Stomach smooth muscle (tissue), 2 donors: ENCODE measurements at regions not wholly inside any gene's neighbourhood (a gene's known extent, or its start where the extent isn't known, plus 50 kb on each side); places are given as distances from the start of the nearest gene placed in this dataset.
"Not testable (repeated sequence)": the region's sequence is repeated elsewhere in the genome, so short reads cannot be mapped to it uniquely, and the experiment has no call there.

ENCODE experiments used
- H3K27ac ChIP-seq: one replicate; pipeline ENCODE4 v1.7.0; 2013; ENCODE audit warnings: mild to moderate bottlenecking, low read length, inconsistent platforms
- H3K27me3 ChIP-seq, 2 donors: one replicate each; pipeline ENCODE4 v1.7.0; 2013; ENCODE audit warnings: low read length in 2 of 2; ENCODE audit not compliant: insufficient read depth in 2 of 2, control insufficient read depth in 1 of 2
- H3K36me3 ChIP-seq, 2 donors: one replicate each; pipeline ENCODE4 v1.7.0; 2013; ENCODE audit warnings: low read length in 2 of 2; ENCODE audit not compliant: control insufficient read depth in 2 of 2, insufficient read depth in 2 of 2
- H3K4me1 ChIP-seq: one replicate; pipeline ENCODE4 v1.7.0; 2013; ENCODE audit warnings: low read length; ENCODE audit not compliant: control insufficient read depth, insufficient read depth
- H3K4me3 ChIP-seq, 2 donors: one replicate each; pipeline ENCODE4 v1.7.0; 2013; ENCODE audit warnings: low read length in 2 of 2
- H3K9ac ChIP-seq, 2 donors: one replicate each; pipeline ENCODE4 v1.7.0; 2013; ENCODE audit warnings: low read length in 2 of 2, mild to moderate bottlenecking in 1 of 2
- H3K9me3 ChIP-seq, 2 donors: one replicate each; pipeline ENCODE4 v1.7.0; 2013; ENCODE audit warnings: low read length in 2 of 2; ENCODE audit not compliant: control insufficient read depth in 2 of 2
- donor health status: healthy.
- donor health status: Pancreatic carcinoma.

DNA sequence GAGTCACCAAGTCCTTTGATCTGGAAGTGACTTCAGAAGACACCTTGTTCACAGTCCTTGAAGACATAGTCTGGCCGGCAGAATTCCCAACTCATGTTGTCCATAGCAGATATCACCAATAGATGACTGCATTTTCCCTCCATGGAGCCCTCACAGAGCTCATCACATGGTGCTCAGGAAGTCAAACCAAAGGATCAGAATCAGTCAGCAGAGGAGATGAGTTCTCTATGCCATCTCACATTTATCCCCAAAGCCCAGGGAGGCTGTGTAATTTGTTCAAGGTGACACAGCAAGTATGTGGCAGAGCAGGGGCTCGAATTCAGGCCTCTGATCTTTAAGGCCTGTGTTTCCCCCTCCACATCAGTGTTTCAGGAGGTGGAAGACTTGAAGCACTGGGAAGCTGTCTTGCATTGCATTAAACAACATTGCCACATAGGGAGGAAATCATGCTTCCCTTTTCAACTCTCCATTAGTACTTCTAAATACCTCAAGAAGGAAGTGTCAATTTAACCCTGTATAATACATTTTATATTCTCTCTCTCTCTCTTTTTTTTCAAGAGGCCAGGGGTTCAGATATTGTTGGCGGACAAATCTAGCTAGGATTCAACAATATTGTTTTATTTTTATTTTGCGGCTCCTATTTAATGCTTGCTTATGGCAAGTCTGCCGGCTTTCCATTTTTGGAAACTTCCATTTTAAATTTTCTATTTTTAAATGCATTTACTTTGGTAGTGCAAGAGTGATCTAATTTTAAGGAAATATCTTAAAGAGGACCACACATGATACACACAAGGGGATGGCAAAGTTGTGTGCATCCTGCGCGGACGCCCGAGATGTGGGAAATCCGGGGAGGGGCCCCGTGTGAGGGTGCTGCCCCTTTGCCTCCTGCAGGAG, 61.9 kb downstream of the NPIPB5 start:
- not testable (repeated sequence) for H3K4me3 ChIP-seq

DNA sequence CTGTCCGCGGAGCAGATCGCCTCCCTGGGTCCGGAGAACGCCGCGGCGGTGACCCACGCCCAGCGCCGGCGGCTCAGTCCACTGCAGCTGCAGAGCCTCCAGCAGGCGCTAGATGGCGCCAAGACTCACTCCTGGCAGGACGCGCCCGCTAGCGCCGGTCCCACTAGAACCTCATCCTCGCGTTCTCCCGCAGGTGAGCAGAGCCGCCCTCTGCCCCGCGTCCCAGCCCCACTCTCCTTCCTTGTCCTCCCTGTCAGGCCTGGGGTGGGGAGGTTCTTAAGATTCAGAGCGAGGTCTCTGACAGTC, 62.5 kb downstream of the NPIPB5 start:
- not testable (repeated sequence) for H3K9me3 ChIP-seq, H3K27ac ChIP-seq, H3K36me3 ChIP-seq, H3K4me1 ChIP-seq, H3K4me3 ChIP-seq, H3K27me3 ChIP-seq, H3K9ac ChIP-seq

More for the DNA sequence above, 61.9 kb downstream of the NPIPB5 start:
- not testable (repeated sequence) for H3K36me3 ChIP-seq, H3K9me3 ChIP-seq, H3K4me1 ChIP-seq, H3K9ac ChIP-seq, H3K27me3 ChIP-seq, H3K27ac ChIP-seq

DNA sequence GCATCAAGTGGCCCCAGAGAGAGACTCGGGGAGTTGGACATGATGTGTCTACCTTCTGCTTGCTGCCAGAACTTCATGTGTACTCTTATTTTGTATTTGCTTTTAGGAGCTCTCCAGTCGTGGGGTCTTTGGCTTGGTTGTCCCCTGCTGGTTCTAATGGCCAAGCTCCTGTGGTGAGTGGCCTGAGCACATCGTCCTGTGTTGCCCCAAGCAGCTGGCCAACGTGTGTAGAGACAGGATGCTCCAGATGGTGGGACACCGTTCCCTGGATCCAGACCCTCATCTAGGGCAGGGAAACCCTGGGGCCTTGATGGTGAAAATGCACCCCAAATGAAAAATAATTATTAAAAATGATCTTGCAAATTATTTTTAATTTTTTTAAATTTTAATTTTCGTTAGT, 65.8 kb downstream of the NPIPB5 start:
- not testable (repeated sequence) for H3K9ac ChIP-seq, H3K27me3 ChIP-seq, H3K27ac ChIP-seq, H3K9me3 ChIP-seq, H3K4me3 ChIP-seq, H3K4me1 ChIP-seq, H3K36me3 ChIP-seq

GRCh38 chr16:22583195-22583594, 72.5 kb downstream of the NPIPB5 start:
- H3K4me3 ChIP-seq, H3K9ac ChIP-seq, H3K27me3 ChIP-seq, H3K4me1 ChIP-seq, H3K27ac ChIP-seq, H3K36me3 ChIP-seq, H3K9me3 ChIP-seq: not testable (repeated sequence)

DNA sequence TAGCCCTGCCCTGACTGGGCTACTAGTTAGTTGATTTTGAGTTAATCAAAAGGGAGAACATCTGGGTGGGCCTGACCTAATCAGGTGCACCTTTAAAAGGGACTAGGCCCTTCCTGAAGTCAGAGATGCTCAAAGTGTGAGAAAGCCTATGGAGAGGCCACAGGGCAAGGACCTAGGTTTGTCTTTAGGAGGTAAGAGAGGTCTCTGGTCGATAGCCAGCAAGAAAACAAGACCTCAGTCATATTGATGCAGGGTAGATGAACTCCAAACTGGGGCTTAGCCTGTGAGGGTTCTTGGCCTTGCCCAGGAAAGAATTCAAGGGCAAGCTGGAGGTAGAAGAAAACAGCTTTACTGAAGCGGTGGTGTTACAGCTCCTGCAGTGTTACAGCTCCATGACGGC, 73.8 kb downstream of the NPIPB5 start:
- H3K9me3 ChIP-seq, H3K4me3 ChIP-seq, H3K36me3 ChIP-seq, H3K4me1 ChIP-seq, H3K27ac ChIP-seq, H3K27me3 ChIP-seq, H3K9ac ChIP-seq: not testable (repeated sequence)

DNA sequence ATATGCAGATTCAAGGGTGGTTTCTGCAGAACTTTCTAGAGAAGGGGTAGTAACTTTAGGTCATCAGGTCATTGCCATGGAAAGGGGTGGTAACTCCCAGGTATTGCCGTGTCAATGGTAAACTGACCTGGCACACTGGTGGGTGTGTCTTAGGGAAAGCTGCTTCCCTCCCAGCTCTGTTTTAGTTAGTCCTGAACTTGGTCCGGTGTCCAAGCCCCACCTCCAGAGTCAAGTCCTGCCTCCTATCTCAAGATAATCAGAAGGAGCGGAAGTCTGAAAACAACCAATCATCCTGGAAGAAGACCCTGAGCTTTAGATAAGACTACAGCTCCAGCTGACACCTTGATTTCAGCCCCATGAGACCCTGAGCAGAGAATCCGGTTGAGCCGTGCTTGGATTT, 74.2 kb downstream of the NPIPB5 start:
- not testable (repeated sequence) for H3K9ac ChIP-seq, H3K4me1 ChIP-seq, H3K27me3 ChIP-seq, H3K9me3 ChIP-seq, H3K4me3 ChIP-seq, H3K27ac ChIP-seq, H3K36me3 ChIP-seq

GRCh38 chr16:22585431-22585830, 74.7 kb downstream of the NPIPB5 start:
- H3K27me3 ChIP-seq, H3K9ac ChIP-seq, H3K27ac ChIP-seq, H3K36me3 ChIP-seq, H3K9me3 ChIP-seq, H3K4me1 ChIP-seq, H3K4me3 ChIP-seq: not testable (repeated sequence)

GRCh38 chr16:22586732-22587131, 76.0 kb downstream of the NPIPB5 start:
- H3K27me3 ChIP-seq, H3K9me3 ChIP-seq, H3K4me1 ChIP-seq, H3K36me3 ChIP-seq, H3K27ac ChIP-seq, H3K9ac ChIP-seq, H3K4me3 ChIP-seq: not testable (repeated sequence)

- not testable (repeated sequence) for H3K4me3 ChIP-seq, H3K27ac ChIP-seq, H3K36me3 ChIP-seq, H3K9me3 ChIP-seq, H3K27me3 ChIP-seq, H3K9ac ChIP-seq, H3K4me1 ChIP-seq
These were observed 79.1 kb downstream of the NPIPB5 start for GRCh38 chr16:22589757-22590156.

DNA sequence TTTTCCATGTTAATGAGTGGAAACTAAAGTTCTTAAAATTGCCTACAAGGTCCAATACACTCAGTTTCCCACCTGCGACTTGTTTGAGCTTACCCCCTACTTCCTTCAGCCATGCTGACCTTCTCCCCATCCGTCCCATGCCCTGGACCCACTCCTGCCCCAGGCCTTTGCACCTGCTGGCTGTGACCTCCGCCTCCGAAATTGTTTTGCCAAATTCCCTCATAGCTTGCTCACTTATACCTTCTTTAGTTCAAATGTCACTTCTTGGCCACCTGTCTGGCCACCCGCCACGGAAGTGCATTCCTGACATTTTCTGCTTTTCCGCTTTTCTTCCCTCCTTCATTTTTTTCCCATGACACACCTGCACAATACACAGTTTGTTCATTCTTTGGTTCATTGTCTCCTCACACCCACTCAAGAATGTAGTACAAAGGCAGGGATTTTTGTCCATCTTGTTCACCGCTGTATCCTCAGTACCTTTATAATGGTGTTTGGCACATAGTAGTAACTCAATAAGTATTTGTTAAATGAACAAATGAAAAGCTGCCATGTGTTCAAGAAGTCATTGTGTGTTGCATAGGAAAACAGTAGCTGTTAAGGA, 85.9 kb downstream of the NPIPB5 start:
- not testable (repeated sequence) for H3K27me3 ChIP-seq, H3K9me3 ChIP-seq, H3K9ac ChIP-seq, H3K4me3 ChIP-seq, H3K36me3 ChIP-seq, H3K27ac ChIP-seq, H3K4me1 ChIP-seq

DNA sequence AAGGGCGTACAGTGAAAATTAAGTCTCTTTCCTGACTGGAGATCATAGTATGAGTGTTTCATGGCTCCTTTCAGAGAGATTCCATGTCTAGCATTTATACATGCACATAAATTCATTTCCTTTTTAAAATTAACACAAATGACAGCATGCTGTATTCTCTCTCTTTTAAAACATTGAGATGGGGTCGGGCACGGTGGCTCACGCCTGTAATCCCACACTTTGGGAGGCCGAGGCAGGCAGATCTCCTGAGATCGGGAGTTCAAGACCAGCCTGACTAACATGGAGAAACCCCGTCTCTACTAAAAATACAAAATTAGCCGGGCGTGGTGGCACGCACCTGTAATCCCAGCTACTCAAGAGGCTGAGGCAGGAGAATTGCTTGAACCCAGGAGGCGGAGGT, 93.1 kb downstream of the NPIPB5 start:
- not testable (repeated sequence) for H3K4me3 ChIP-seq, H3K27ac ChIP-seq, H3K9ac ChIP-seq, H3K9me3 ChIP-seq, H3K4me1 ChIP-seq, H3K27me3 ChIP-seq, H3K36me3 ChIP-seq
